ENCODE measurements at regions not wholly inside any gene's neighbourhood (a gene's known extent, or its start where the extent isn't known, plus 50 kb on each side); places are given as distances from the start of the nearest gene placed in this dataset.

DNA sequence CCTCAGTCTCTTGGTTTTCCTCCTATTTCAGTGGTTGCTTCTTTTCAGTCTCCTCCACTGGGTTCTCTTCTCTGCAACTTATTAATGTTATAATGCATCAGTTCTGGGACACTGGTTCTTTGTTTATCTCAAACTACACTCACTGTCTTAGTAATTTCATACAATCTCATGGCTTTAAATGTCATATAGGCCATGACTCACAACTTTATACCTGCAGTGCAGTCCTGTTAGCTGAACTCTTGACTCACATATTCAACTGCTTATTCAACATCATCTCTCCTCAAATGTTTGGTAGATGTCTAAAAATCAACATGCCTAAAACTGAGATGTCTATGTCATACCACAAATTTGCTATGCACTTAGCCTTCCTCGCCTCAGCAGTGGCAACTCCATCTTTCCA lies 101.2 kb upstream of the PALS2 start:
- TF ChIP-seq, protein P1, sequence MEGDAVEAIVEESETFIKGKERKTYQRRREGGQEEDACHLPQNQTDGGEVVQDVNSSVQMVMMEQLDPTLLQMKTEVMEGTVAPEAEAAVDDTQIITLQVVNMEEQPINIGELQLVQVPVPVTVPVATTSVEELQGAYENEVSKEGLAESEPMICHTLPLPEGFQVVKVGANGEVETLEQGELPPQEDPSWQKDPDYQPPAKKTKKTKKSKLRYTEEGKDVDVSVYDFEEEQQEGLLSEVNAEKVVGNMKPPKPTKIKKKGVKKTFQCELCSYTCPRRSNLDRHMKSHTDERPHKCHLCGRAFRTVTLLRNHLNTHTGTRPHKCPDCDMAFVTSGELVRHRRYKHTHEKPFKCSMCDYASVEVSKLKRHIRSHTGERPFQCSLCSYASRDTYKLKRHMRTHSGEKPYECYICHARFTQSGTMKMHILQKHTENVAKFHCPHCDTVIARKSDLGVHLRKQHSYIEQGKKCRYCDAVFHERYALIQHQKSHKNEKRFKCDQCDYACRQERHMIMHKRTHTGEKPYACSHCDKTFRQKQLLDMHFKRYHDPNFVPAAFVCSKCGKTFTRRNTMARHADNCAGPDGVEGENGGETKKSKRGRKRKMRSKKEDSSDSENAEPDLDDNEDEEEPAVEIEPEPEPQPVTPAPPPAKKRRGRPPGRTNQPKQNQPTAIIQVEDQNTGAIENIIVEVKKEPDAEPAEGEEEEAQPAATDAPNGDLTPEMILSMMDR (IDR thresholded peaks at IDR 0.05; ENCODE audit: insufficient read depth, missing control alignments), result no peak
- DNase-seq (ENCODE audit: insufficient read length, low spot score) (no peak), FAIRE-seq (no peak)

- FAIRE-seq (no peak), DNase-seq (ENCODE audit: insufficient read length, low spot score) (no peak)
- TF ChIP-seq, protein P1 (IDR thresholded peaks at IDR 0.05; ENCODE audit: insufficient read depth, missing control alignments), result no peak
These were observed 97.9 kb upstream of the PALS2 start for GRCh38 chr7:24475166-24475961.

- DNase-seq (ENCODE audit: insufficient read length, low spot score), result no peak
- FAIRE-seq, result no peak
- TF ChIP-seq, protein P1 (IDR thresholded peaks at IDR 0.05; ENCODE audit: insufficient read depth, missing control alignments), result no peak
These were observed 97.0 kb upstream of the PALS2 start for GRCh38 chr7:24476227-24476626.

DNA sequence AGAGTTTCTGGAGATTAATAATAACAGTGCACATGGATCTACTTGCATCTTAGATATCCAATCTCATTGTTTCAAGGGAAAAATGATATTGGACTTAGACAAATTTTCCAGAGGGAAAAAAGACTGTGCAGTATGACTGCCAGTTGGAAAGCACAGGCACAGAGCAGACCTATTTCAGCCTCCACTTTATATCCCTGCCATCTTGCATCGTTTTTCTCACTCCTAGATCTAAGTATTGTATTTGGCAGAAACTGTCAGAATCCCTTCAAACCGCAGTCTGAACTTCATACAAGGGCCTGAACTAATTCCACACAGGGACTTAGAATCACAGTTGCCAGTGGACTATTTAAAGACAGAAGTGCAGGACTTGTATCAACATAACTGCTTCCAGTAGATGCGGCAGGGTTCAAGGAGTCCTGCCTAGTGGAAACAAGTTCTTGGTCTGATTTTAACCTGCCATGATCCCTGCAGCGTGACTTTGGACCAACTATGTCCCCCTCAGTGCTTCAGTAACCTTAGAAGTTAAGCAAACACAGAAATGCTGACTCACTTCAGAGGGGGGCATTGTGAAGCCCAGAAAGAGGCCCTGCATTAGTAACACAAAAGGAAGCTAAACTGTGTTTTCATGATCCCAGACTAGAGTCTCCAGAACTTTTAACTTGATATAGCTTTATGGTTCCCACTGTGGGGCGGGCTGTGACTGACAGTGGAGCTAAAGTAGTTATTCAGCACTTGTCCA lies 95.7 kb upstream of the PALS2 start:
- TF ChIP-seq, protein P1 (IDR thresholded peaks at IDR 0.05; ENCODE audit: insufficient read depth, missing control alignments), result no peak
- DNase-seq (ENCODE audit: insufficient read length, low spot score) (no peak), FAIRE-seq (no peak)

- FAIRE-seq, result no peak
- no peak for DNase-seq (ENCODE audit: insufficient read length, low spot score)
These were observed 95.1 kb upstream of the PALS2 start for GRCh38 chr7:24478137-24478655.

DNA sequence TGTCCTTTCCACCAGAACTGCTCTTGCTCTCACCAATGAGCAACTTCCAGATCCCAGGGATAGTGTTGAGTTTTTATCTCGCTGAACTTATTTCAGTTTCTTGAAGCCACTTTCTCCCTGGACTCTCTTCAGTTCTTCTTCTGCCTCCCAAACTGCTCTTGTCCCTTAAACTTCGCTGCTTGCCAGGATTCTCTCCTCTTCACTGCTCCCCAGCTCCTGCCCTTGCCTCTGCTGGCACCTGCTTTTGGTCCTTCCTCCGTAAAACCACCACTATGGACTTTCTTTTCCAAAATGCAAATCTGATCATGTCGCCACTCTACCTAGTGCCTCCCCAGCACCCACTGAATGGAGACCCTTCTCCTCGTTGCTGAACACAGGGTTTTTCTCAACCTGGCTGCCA lies 92.8 kb upstream of the PALS2 start:
- FAIRE-seq (no peak), DNase-seq (ENCODE audit: insufficient read length, low spot score) (no peak)
- TF ChIP-seq, protein P1 (IDR thresholded peaks at IDR 0.05; ENCODE audit: insufficient read depth, missing control alignments), result no peak

More at GRCh38 chr7:24478137-24478655, 95.1 kb upstream of the PALS2 start:
- TF ChIP-seq, protein P1 (IDR thresholded peaks at IDR 0.05; ENCODE audit: insufficient read depth, missing control alignments), result no peak
